Activated CD4-positive, alpha-beta T cell treated with anti-CD3 and anti-CD28 coated beads, Interleukin-2, amount 10 ng/mL, durations not matched to agents 7 days and 5 days (primary cell): ENCODE measurements at regions not wholly inside any gene's neighbourhood (a gene's known extent, or its start where the extent isn't known, plus 50 kb on each side); places are given as distances from the start of the nearest gene placed in this dataset.
"Not testable (repeated sequence)": the region's sequence is repeated elsewhere in the genome, so short reads cannot be mapped to it uniquely, and the experiment has no call there.

Source experiments
- CTCF ChIA-PET: fragments of 350-600 bp; sonication (Branson Sonifier 250); formaldehyde crosslinking; loops from one replicate; lab custom pipeline; 2021; ENCODE audit warnings: antibody characterized with exemption; lab: Charles Lee
- POLR2A ChIA-PET: fragments of 350-600 bp; sonication (Branson Sonifier 250); formaldehyde crosslinking; loops from one replicate; lab custom pipeline; 2021; ENCODE audit warnings: antibody characterized with exemption; lab: Charles Lee
- DNase-seq: peaks from one replicate; pipeline ENCODE4 v3.0.0-alpha.2; 2020
- H3K27ac Mint-ChIP-seq: one replicate; pipeline ENCODE4 v1.8.0; 2021; ENCODE audit warnings: mild to moderate bottlenecking, moderate library complexity, mixed read lengths
- H3K27me3 Mint-ChIP-seq: one replicate; pipeline ENCODE4 v1.8.0; 2021; ENCODE audit warnings: mixed read lengths
- H3K36me3 Mint-ChIP-seq: one replicate; pipeline ENCODE4 v1.8.0; 2021; ENCODE audit warnings: low read depth, mixed read lengths
- H3K4me1 Mint-ChIP-seq: one replicate; pipeline ENCODE4 v1.8.0; 2021; ENCODE audit warnings: mixed read lengths
- H3K4me3 Mint-ChIP-seq: one replicate; pipeline ENCODE4 v1.8.0; 2021; ENCODE audit warnings: mild to moderate bottlenecking, moderate library complexity, mixed read lengths
- H3K9me3 Mint-ChIP-seq: one replicate; pipeline ENCODE4 v1.8.0; 2021; ENCODE audit warnings: mixed read lengths

GRCh38 chr22:25451480-25452114, 112.9 kb upstream of the GRK3 start:
- ChIA-PET CTCF (interaction anchor here (0.6 to 1.4 kb wide), 7 partner anchors 9 to 1169 kb away, joined by 3 to 6 read pairs (median 4); no protein-coding TSS in a partner anchor), POLR2A (no interaction called here)
- Mint-ChIP-seq H3K27me3 (no peaks in the 10 kb centered on the region), H3K4me3 (no peak overlapping the region), H3K9me3 (no peaks in the 10 kb centered on the region), H3K27ac (no peak overlapping the region), H3K4me1 (peaks cover 51% of the 10 kb centered on the region), H3K36me3 (peaks cover 22% of the 10 kb centered on the region)
- DNase-seq: no peak

- POLR2A ChIA-PET: no interaction called here
These were observed 112.3 kb upstream of the GRK3 start for GRCh38 chr22:25452116-25452700.

GRCh38 chr22:25453058-25453457, 111.4 kb upstream of the GRK3 start:
- CTCF ChIA-PET: interaction anchor here (1.2 kb wide), 1 partner anchor 320 kb away, joined by 6 read pairs; no protein-coding TSS in a partner anchor

More at GRCh38 chr22:25452116-25452700, 112.3 kb upstream of the GRK3 start:
- no peaks in the 10 kb centered on the region for H3K27me3 Mint-ChIP-seq
- no peaks in the 10 kb centered on the region for H3K9me3 Mint-ChIP-seq
- H3K27ac Mint-ChIP-seq: peak overlapping the region; percentile 1
- no peak for DNase-seq
- CTCF ChIA-PET: interaction anchor here (0.6 to 1.4 kb wide), 6 partner anchors 8 to 1168 kb away, joined by 4 to 6 read pairs (median 5); no protein-coding TSS in a partner anchor
- H3K4me3 Mint-ChIP-seq: no peak overlapping the region
- peaks cover 51% of the 10 kb centered on the region for H3K4me1 Mint-ChIP-seq
- H3K36me3 Mint-ChIP-seq: peaks cover 24% of the 10 kb centered on the region

GRCh38 chr22:25453557-25453956, 110.9 kb upstream of the GRK3 start:
- no peaks in the 10 kb centered on the region for H3K27me3 Mint-ChIP-seq
- no peak overlapping the region for H3K27ac Mint-ChIP-seq
- peaks cover 45% of the 10 kb centered on the region for H3K4me1 Mint-ChIP-seq
- ChIA-PET CTCF (interaction anchor here (0.6 to 1.2 kb wide), 2 partner anchors 319 to 368 kb away, joined by 3 to 6 read pairs; no protein-coding TSS in a partner anchor), POLR2A (no interaction called here)
- peaks cover 25% of the 10 kb centered on the region for H3K36me3 Mint-ChIP-seq
- no peaks in the 10 kb centered on the region for H3K9me3 Mint-ChIP-seq
- DNase-seq: no peak
- H3K4me3 Mint-ChIP-seq: no peak overlapping the region

More at GRCh38 chr22:25453058-25453457, 111.4 kb upstream of the GRK3 start:
- H3K4me1 Mint-ChIP-seq: peaks cover 45% of the 10 kb centered on the region
- H3K27me3 Mint-ChIP-seq: no peaks in the 10 kb centered on the region
- H3K36me3 Mint-ChIP-seq: peaks cover 23% of the 10 kb centered on the region
- H3K27ac Mint-ChIP-seq: no peak overlapping the region
- H3K9me3 Mint-ChIP-seq: no peaks in the 10 kb centered on the region
- DNase-seq: no peak
- H3K4me3 Mint-ChIP-seq: no peak overlapping the region
- POLR2A ChIA-PET: no interaction called here

GRCh38 chr22:25456300-25457043, 108.0 kb upstream of the GRK3 start:
- DNase-seq, POLR2A ChIA-PET, H3K27me3 Mint-ChIP-seq, H3K27ac Mint-ChIP-seq, CTCF ChIA-PET, H3K9me3 Mint-ChIP-seq, H3K4me3 Mint-ChIP-seq: not testable (repeated sequence)
- Mint-ChIP-seq H3K36me3 (peaks cover 44% of the 10 kb centered on the region), H3K4me1 (peaks cover 21% of the 10 kb centered on the region)

- Mint-ChIP-seq H3K4me1 (peaks cover 17% of the 10 kb centered on the region), H3K36me3 (peaks cover 47% of the 10 kb centered on the region)
- not testable (repeated sequence) for H3K27me3 Mint-ChIP-seq, H3K4me3 Mint-ChIP-seq, H3K9me3 Mint-ChIP-seq, H3K27ac Mint-ChIP-seq, DNase-seq
- CTCF ChIA-PET: interaction anchor here (1.1 kb wide), 1 partner anchor 314 kb away, joined by 4 read pairs; no protein-coding TSS in a partner anchor
- POLR2A ChIA-PET: interaction anchor here (0.5 kb wide), 1 partner anchor 56 kb away, joined by 3 read pairs; no protein-coding TSS in a partner anchor
These were observed 105.8 kb upstream of the GRK3 start for GRCh38 chr22:25458631-25459030.

GRCh38 chr22:25460682-25461081, 103.8 kb upstream of the GRK3 start:
- H3K27ac Mint-ChIP-seq, H3K9me3 Mint-ChIP-seq, H3K27me3 Mint-ChIP-seq, DNase-seq, H3K4me3 Mint-ChIP-seq: not testable (repeated sequence)
- Mint-ChIP-seq H3K4me1 (peaks cover 14% of the 10 kb centered on the region), H3K36me3 (peaks cover 41% of the 10 kb centered on the region)
- CTCF ChIA-PET: interaction anchor here (1.1 to 3.7 kb wide), 3 partner anchors 9 to 312 kb away, joined by 3 to 30 read pairs (median 4); no protein-coding TSS in a partner anchor
- POLR2A ChIA-PET: interaction anchor here (0.6 kb wide), 1 partner anchor 839 kb away, joined by 3 read pairs; no protein-coding TSS in a partner anchor

GRCh38 chr22:25461301-25461700, 103.2 kb upstream of the GRK3 start:
- ChIA-PET CTCF (interaction anchor here (0.6 to 3.7 kb wide), 6 partner anchors 10 to 318 kb away, joined by 3 to 30 read pairs (median 4); no protein-coding TSS in a partner anchor), POLR2A (interaction anchor here (0.6 kb wide), 2 partner anchors 244 to 838 kb away, joined by 3 read pairs; no protein-coding TSS in a partner anchor)
- no peak overlapping the region for H3K4me3 Mint-ChIP-seq
- no peak overlapping the region for H3K27ac Mint-ChIP-seq
- peaks cover 19% of the 10 kb centered on the region for H3K4me1 Mint-ChIP-seq
- peaks cover 44% of the 10 kb centered on the region for H3K36me3 Mint-ChIP-seq
- DNase-seq: no peak
- H3K9me3 Mint-ChIP-seq: no peaks in the 10 kb centered on the region
- no peaks in the 10 kb centered on the region for H3K27me3 Mint-ChIP-seq

- H3K9me3 Mint-ChIP-seq, POLR2A ChIA-PET, H3K27me3 Mint-ChIP-seq, H3K4me3 Mint-ChIP-seq: not testable (repeated sequence)
- peaks cover 19% of the 10 kb centered on the region for H3K4me1 Mint-ChIP-seq
- H3K36me3 Mint-ChIP-seq: peaks cover 40% of the 10 kb centered on the region
- DNase-seq: peak; percentile 80
- CTCF ChIA-PET: interaction anchor here (0.5 to 3.7 kb wide), 16 partner anchors 11 to 325 kb away, joined by 3 to 30 read pairs (median 4); no protein-coding TSS in a partner anchor
- H3K27ac Mint-ChIP-seq: peak overlapping the region; percentile 81
These were observed 101.8 kb upstream of the GRK3 start for GRCh38 chr22:25462474-25463346.

- POLR2A ChIA-PET: not testable (repeated sequence)
These were observed 101.2 kb upstream of the GRK3 start for GRCh38 chr22:25463347-25463628.

GRCh38 chr22:25464326-25464725, 100.1 kb upstream of the GRK3 start:
- H3K27me3 Mint-ChIP-seq, DNase-seq, H3K27ac Mint-ChIP-seq, H3K4me3 Mint-ChIP-seq, H3K9me3 Mint-ChIP-seq, POLR2A ChIA-PET: not testable (repeated sequence)
- CTCF ChIA-PET: interaction anchor here (3.7 kb wide), 1 partner anchor 309 kb away, joined by 30 read pairs; no protein-coding TSS in a partner anchor
- H3K4me1 Mint-ChIP-seq: peaks cover 19% of the 10 kb centered on the region
- peaks cover 34% of the 10 kb centered on the region for H3K36me3 Mint-ChIP-seq

More at GRCh38 chr22:25463347-25463628, 101.2 kb upstream of the GRK3 start:
- H3K4me3 Mint-ChIP-seq, H3K9me3 Mint-ChIP-seq, H3K27me3 Mint-ChIP-seq, DNase-seq, H3K27ac Mint-ChIP-seq: not testable (repeated sequence)
- H3K4me1 Mint-ChIP-seq: peaks cover 19% of the 10 kb centered on the region
- CTCF ChIA-PET: interaction anchor here (1.3 to 3.7 kb wide), 4 partner anchors 191 to 316 kb away, joined by 5 to 30 read pairs (median 8); no protein-coding TSS in a partner anchor
- H3K36me3 Mint-ChIP-seq: peaks cover 40% of the 10 kb centered on the region

- Mint-ChIP-seq H3K4me1 (peaks cover 19% of the 10 kb centered on the region), H3K4me3 (no peak overlapping the region), H3K27ac (no peak overlapping the region), H3K27me3 (no peaks in the 10 kb centered on the region), H3K36me3 (peaks cover 20% of the 10 kb centered on the region), H3K9me3 (no peaks in the 10 kb centered on the region)
- CTCF ChIA-PET: no interaction called here
- POLR2A ChIA-PET: no interaction called here
- DNase-seq: no peak
These were observed 98.5 kb upstream of the GRK3 start for GRCh38 chr22:25465949-25466348.
